H1 (cell line): ENCODE measurements at regions not wholly inside any gene's neighbourhood (a gene's known extent, or its start where the extent isn't known, plus 50 kb on each side); places are given as distances from the start of the nearest gene placed in this dataset.

ENCODE experiments used
- BCL11A ChIP-seq, 2 experiments: IDR thresholded peaks; one replicate each; pipeline ENCODE4 v1.6.1; 2011; ENCODE audit warnings: low read depth in 2 of 2, low read length in 2 of 2, mild to moderate bottlenecking in 2 of 2
- CBX8 ChIP-seq: fragments of 300-800, 300-1000 bp; sonication (generic); IDR thresholded peaks from 2 replicates; pipeline ENCODE4 v1.7.1; 2016; ENCODE audit warnings: low read depth, low read length, borderline replicate concordance
- CREB1 ChIP-seq: IDR thresholded peaks from 2 replicates; pipeline ENCODE4 v1.6.1; 2012; ENCODE audit warnings: inconsistent platforms
- EZH2 ChIP-seq: fragments of 200-600 bp; sonication (generic); IDR thresholded peaks from 2 replicates; pipeline ENCODE4 v1.7.1; 2012; ENCODE audit warnings: low read depth, mild to moderate bottlenecking, moderate library complexity, low read length, inconsistent platforms; ENCODE audit not compliant: severe bottlenecking
- GTF2F1 ChIP-seq: IDR thresholded peaks from 2 replicates; pipeline ENCODE4 v1.6.1; 2012; ENCODE audit warnings: low read depth, low read length, improper control_type of control experiment, borderline replicate concordance
- POLR2A ChIP-seq, 2 experiments: IDR thresholded peaks; 1 replicate in 1 of 2; 2 replicates in 1 of 2; pipeline ENCODE4 v1.6.1; 2011; ENCODE audit warnings: low read depth in 2 of 2, low read length in 2 of 2, mild to moderate bottlenecking in 2 of 2; ENCODE audit errors: control extremely low read depth in 1 of 2
- POLR2AphosphoS5 ChIP-seq: IDR thresholded peaks from 2 replicates; pipeline ENCODE4 v1.6.1; 2011; ENCODE audit warnings: low read depth, low read length
- RXRA ChIP-seq: IDR thresholded peaks from 2 replicates; pipeline ENCODE4 v1.6.1; 2011; ENCODE audit warnings: low read depth, mild to moderate bottlenecking, low read length, moderate library complexity; ENCODE audit not compliant: insufficient read depth
- SP4 ChIP-seq: IDR thresholded peaks from 2 replicates; pipeline ENCODE4 v1.6.1; 2012; ENCODE audit warnings: low read length, inconsistent platforms
- TF ChIP-seq, protein P1 (sequence below), 3 experiments: IDR thresholded peaks; 1 replicate in 2 of 3; 2 replicates in 1 of 3; pipeline versions ENCODE4 v1.5.1 to v1.6.1; 2011; ENCODE audit warnings: low read length in 3 of 3, mild to moderate bottlenecking in 3 of 3, inconsistent platforms in 2 of 3, low read depth in 1 of 3, moderate library complexity in 1 of 3; ENCODE audit not compliant: insufficient read depth in 1 of 3; ENCODE audit errors: control extremely low read depth in 1 of 3

GRCh38 chr6:978937-979685 is 286.2 kb upstream of the EXOC2 start:
- TF ChIP-seq, protein P1, sequence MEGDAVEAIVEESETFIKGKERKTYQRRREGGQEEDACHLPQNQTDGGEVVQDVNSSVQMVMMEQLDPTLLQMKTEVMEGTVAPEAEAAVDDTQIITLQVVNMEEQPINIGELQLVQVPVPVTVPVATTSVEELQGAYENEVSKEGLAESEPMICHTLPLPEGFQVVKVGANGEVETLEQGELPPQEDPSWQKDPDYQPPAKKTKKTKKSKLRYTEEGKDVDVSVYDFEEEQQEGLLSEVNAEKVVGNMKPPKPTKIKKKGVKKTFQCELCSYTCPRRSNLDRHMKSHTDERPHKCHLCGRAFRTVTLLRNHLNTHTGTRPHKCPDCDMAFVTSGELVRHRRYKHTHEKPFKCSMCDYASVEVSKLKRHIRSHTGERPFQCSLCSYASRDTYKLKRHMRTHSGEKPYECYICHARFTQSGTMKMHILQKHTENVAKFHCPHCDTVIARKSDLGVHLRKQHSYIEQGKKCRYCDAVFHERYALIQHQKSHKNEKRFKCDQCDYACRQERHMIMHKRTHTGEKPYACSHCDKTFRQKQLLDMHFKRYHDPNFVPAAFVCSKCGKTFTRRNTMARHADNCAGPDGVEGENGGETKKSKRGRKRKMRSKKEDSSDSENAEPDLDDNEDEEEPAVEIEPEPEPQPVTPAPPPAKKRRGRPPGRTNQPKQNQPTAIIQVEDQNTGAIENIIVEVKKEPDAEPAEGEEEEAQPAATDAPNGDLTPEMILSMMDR (IDR thresholded peaks at IDR 0.05; ENCODE audit: control extremely low read depth in 1 of 3, insufficient read depth in 1 of 3, low read depth in 1 of 3, low read length in 3 of 3) = no peak
- TF ChIP-seq SP4 (no peak), POLR2A (IDR thresholded peaks at IDR 0.05; ENCODE audit: control extremely low read depth in 1 of 2, low read depth in 2 of 2, low read length in 2 of 2) (no peak), GTF2F1 (no peak), RXRA (no peak), BCL11A (IDR thresholded peaks at IDR 0.05; ENCODE audit: low read depth in 2 of 2, low read length in 2 of 2) (no peak), CBX8 (no peak), EZH2 (no peak), POLR2AphosphoS5 (no peak), CREB1 (no peak)
